ENCODE measurements at regions not wholly inside any gene's neighbourhood (a gene's known extent, or its start where the extent isn't known, plus 50 kb on each side); places are given as distances from the start of the nearest gene placed in this dataset.

GRCh38 chr13:71382285-71382684, 484.7 kb downstream of the DACH1 start:
- TF ChIP-seq, protein P1, sequence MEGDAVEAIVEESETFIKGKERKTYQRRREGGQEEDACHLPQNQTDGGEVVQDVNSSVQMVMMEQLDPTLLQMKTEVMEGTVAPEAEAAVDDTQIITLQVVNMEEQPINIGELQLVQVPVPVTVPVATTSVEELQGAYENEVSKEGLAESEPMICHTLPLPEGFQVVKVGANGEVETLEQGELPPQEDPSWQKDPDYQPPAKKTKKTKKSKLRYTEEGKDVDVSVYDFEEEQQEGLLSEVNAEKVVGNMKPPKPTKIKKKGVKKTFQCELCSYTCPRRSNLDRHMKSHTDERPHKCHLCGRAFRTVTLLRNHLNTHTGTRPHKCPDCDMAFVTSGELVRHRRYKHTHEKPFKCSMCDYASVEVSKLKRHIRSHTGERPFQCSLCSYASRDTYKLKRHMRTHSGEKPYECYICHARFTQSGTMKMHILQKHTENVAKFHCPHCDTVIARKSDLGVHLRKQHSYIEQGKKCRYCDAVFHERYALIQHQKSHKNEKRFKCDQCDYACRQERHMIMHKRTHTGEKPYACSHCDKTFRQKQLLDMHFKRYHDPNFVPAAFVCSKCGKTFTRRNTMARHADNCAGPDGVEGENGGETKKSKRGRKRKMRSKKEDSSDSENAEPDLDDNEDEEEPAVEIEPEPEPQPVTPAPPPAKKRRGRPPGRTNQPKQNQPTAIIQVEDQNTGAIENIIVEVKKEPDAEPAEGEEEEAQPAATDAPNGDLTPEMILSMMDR (IDR thresholded peaks at IDR 0.05; ENCODE audit: borderline replicate concordance, extremely low read depth, low read length, poor library complexity, severe bottlenecking), result no peak
- TF ChIP-seq EZH2 (IDR thresholded peaks at IDR 0.05; ENCODE audit: borderline replicate concordance, low read depth, low read length, severe bottlenecking), result no peak
- Histone ChIP-seq H3K4me2 (ENCODE audit: insufficient read depth, low read length) (no peak overlapping the region), H3K9ac (ENCODE audit: low read depth, low read length) (no peak overlapping the region), H3K36me3 (ENCODE audit: insufficient read depth, low read length) (no peaks in the 10 kb centered on the region), H4K20me1 (ENCODE audit: insufficient read depth, low read length) (no peaks in the 10 kb centered on the region), H3K79me2 (ENCODE audit: insufficient read depth, low read length) (no peaks in the 10 kb centered on the region), H3K4me1 (ENCODE audit: insufficient read depth, low read length) (no peaks in the 10 kb centered on the region), H2AFZ (ENCODE audit: low read depth, low read length) (no peak overlapping the region), H3K4me3 (ENCODE audit: low read depth in 1 of 2, low read length in 2 of 2) (no peak overlapping the region), H3K27ac (ENCODE audit: low read length) (no peak overlapping the region), H3K27me3 (ENCODE audit: insufficient read depth, low read length, poor library complexity) (no peaks in the 10 kb centered on the region), H3K9me3 (ENCODE audit: insufficient read depth, low read length, severe bottlenecking) (no peaks in the 10 kb centered on the region)
- ATAC-seq (ENCODE audit: insufficient read depth, low read depth) (no peak), DNase-seq (no peak)

- no peaks in the 10 kb centered on the region for H3K9me3 ChIP-seq (ENCODE audit: insufficient read depth, low read length, severe bottlenecking)
- no peaks in the 10 kb centered on the region for H3K4me1 ChIP-seq (ENCODE audit: insufficient read depth, low read length)
- no peaks in the 10 kb centered on the region for H4K20me1 ChIP-seq (ENCODE audit: insufficient read depth, low read length)
- no peak for DNase-seq
- no peak overlapping the region for H2AFZ ChIP-seq (ENCODE audit: low read depth, low read length)
- H3K27me3 ChIP-seq (ENCODE audit: insufficient read depth, low read length, poor library complexity), result no peaks in the 10 kb centered on the region
- no peak overlapping the region for H3K4me3 ChIP-seq (ENCODE audit: low read depth in 1 of 2, low read length in 2 of 2)
- no peaks in the 10 kb centered on the region for H3K79me2 ChIP-seq (ENCODE audit: insufficient read depth, low read length)
- TF ChIP-seq, protein P1 (IDR thresholded peaks at IDR 0.05; ENCODE audit: borderline replicate concordance, extremely low read depth, low read length, poor library complexity, severe bottlenecking), result no peak
- TF ChIP-seq EZH2 (IDR thresholded peaks at IDR 0.05; ENCODE audit: borderline replicate concordance, low read depth, low read length, severe bottlenecking), result no peak
- H3K9ac ChIP-seq (ENCODE audit: low read depth, low read length), result no peak overlapping the region
- H3K36me3 ChIP-seq (ENCODE audit: insufficient read depth, low read length), result no peaks in the 10 kb centered on the region
- H3K27ac ChIP-seq (ENCODE audit: low read length), result no peak overlapping the region
- H3K4me2 ChIP-seq (ENCODE audit: insufficient read depth, low read length), result no peak overlapping the region
- no peak for ATAC-seq (ENCODE audit: insufficient read depth, low read depth)
Observed at GRCh38 chr13:71380191-71380590, 486.8 kb downstream of the DACH1 start.

GRCh38 chr13:71378961-71379905, 487.8 kb downstream of the DACH1 start:
- ATAC-seq (ENCODE audit: insufficient read depth, low read depth), result no peak
- no peak for DNase-seq
- no peaks in the 10 kb centered on the region for H3K27me3 ChIP-seq (ENCODE audit: insufficient read depth, low read length, poor library complexity)
- H3K4me3 ChIP-seq (ENCODE audit: low read depth in 1 of 2, low read length in 2 of 2), result no peak overlapping the region
- H2AFZ ChIP-seq (ENCODE audit: low read depth, low read length), result no peak overlapping the region
- H3K9me3 ChIP-seq (ENCODE audit: insufficient read depth, low read length, severe bottlenecking), result no peaks in the 10 kb centered on the region
- H3K9ac ChIP-seq (ENCODE audit: low read depth, low read length), result no peak overlapping the region
- no peaks in the 10 kb centered on the region for H3K36me3 ChIP-seq (ENCODE audit: insufficient read depth, low read length)
- no peak overlapping the region for H3K4me2 ChIP-seq (ENCODE audit: insufficient read depth, low read length)
- no peaks in the 10 kb centered on the region for H3K4me1 ChIP-seq (ENCODE audit: insufficient read depth, low read length)
- H3K79me2 ChIP-seq (ENCODE audit: insufficient read depth, low read length), result no peaks in the 10 kb centered on the region
- H4K20me1 ChIP-seq (ENCODE audit: insufficient read depth, low read length), result no peaks in the 10 kb centered on the region
- no peak for TF ChIP-seq EZH2 (IDR thresholded peaks at IDR 0.05; ENCODE audit: borderline replicate concordance, low read depth, low read length, severe bottlenecking)
- TF ChIP-seq, protein P1 (IDR thresholded peaks at IDR 0.05; ENCODE audit: borderline replicate concordance, extremely low read depth, low read length, poor library complexity, severe bottlenecking), result no peak
- H3K27ac ChIP-seq (ENCODE audit: low read length), result no peak overlapping the region

All from DND-41 (cell line).